ENCODE measurements at regions not wholly inside any gene's neighbourhood (a gene's known extent, or its start where the extent isn't known, plus 50 kb on each side); places are given as distances from the start of the nearest gene placed in this dataset.

DNA sequence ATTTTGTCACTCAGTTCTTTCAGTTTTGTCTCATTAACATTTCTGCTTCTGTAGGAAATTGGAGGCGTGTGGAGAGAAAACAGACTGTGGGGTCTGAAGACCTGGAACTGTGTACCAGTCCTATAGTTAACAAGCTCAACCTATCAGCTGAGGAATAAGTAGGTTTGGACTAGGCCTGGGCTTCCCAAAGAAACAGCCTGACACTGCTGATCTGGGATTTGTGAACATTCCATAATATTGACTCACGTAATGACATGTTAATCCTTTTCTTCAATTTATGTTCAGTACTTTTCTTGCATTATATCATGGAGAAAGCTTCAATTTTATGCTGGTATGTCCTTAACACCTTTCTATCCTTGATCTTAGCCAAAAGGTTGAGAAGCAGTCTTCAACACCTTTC, 181.6 kb upstream of the RORA start:
- Histone ChIP-seq H3K9me3 (replicated peaks; ENCODE audit: control insufficient read depth, insufficient read depth, low read depth, low read length) (no peaks in the 10 kb centered on the region), H2AFZ (ENCODE audit: low read depth, low read length) (no peak overlapping the region), H3K79me2 (ENCODE audit: control insufficient read depth, insufficient read depth, low read length) (no peaks in the 10 kb centered on the region), H3K27ac (ENCODE audit: extremely low read depth, low read depth, low read length) (no peak overlapping the region), H3K9ac (ENCODE audit: insufficient read depth in 1 of 2, low read depth in 2 of 2, low read length in 2 of 2) (no peak overlapping the region), H3K9me1 (ENCODE audit: control insufficient read depth, insufficient read depth, low read length) (no peaks in the 10 kb centered on the region), H3K4me3 (no peak overlapping the region), H3K4me2 (ENCODE audit: insufficient read depth, low read length) (no peak overlapping the region), H4K20me1 (replicated peaks; ENCODE audit: control insufficient read depth, insufficient read depth, low read length) (no peaks in the 10 kb centered on the region), H3K36me3 (ENCODE audit: control insufficient read depth, insufficient read depth, low read length) (no peaks in the 10 kb centered on the region), H3K4me1 (replicated peaks in 1 of 2; ENCODE audit: control insufficient read depth in 2 of 2, insufficient read depth in 2 of 2, low read length in 2 of 2) (no peaks in the 10 kb centered on the region), H3K27me3 (ENCODE audit: control insufficient read depth in 2 of 2, insufficient read depth in 2 of 2, low read length in 2 of 2) (no peaks in the 10 kb centered on the region)
- DNase-seq (ENCODE audit: extremely low read depth in 1 of 4, low spot score in 3 of 4) (no peak), FAIRE-seq (no peak), ATAC-seq (no peak)
- BruUV-seq (replicated peaks), result no TSS peak
- intact Hi-C loops (cut with micrococcal nuclease), result no loop called here
- no peak for TF ChIP-seq ILF3 (IDR thresholded peaks at IDR 0.05; ENCODE audit: borderline replicate concordance)
- no peak for TF ChIP-seq ZBED1 (IDR thresholded peaks at IDR 0.05)
- TF ChIP-seq ZNF79 (CRISPR knock-in tag; IDR thresholded peaks at IDR 0.05; ENCODE audit: low read depth), result no peak
- TF ChIP-seq DNMT1 (IDR thresholded peaks at IDR 0.05), result no peak
- TF ChIP-seq ARID1B (IDR thresholded peaks at IDR 0.05), result no peak
- TF ChIP-seq CBFA2T2 (conservative IDR thresholded peaks at IDR 0.05), result no peak
- TF ChIP-seq, protein P1, sequence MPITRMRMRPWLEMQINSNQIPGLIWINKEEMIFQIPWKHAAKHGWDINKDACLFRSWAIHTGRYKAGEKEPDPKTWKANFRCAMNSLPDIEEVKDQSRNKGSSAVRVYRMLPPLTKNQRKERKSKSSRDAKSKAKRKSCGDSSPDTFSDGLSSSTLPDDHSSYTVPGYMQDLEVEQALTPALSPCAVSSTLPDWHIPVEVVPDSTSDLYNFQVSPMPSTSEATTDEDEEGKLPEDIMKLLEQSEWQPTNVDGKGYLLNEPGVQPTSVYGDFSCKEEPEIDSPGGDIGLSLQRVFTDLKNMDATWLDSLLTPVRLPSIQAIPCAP (CRISPR knock-in tag; IDR thresholded peaks at IDR 0.05; ENCODE audit: borderline replicate concordance), result no peak
- no peak for TF ChIP-seq MTA1 (IDR thresholded peaks at IDR 0.05; ENCODE audit: borderline replicate concordance)
- TF ChIP-seq, protein P2, sequence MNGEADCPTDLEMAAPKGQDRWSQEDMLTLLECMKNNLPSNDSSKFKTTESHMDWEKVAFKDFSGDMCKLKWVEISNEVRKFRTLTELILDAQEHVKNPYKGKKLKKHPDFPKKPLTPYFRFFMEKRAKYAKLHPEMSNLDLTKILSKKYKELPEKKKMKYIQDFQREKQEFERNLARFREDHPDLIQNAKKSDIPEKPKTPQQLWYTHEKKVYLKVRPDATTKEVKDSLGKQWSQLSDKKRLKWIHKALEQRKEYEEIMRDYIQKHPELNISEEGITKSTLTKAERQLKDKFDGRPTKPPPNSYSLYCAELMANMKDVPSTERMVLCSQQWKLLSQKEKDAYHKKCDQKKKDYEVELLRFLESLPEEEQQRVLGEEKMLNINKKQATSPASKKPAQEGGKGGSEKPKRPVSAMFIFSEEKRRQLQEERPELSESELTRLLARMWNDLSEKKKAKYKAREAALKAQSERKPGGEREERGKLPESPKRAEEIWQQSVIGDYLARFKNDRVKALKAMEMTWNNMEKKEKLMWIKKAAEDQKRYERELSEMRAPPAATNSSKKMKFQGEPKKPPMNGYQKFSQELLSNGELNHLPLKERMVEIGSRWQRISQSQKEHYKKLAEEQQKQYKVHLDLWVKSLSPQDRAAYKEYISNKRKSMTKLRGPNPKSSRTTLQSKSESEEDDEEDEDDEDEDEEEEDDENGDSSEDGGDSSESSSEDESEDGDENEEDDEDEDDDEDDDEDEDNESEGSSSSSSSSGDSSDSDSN (IDR thresholded peaks at IDR 0.05; ENCODE audit: borderline replicate concordance in 1 of 2, low read depth in 2 of 2, low read length in 2 of 2), result no peak
- TF ChIP-seq HMG20B (CRISPR knock-in tag; IDR thresholded peaks at IDR 0.05), result no peak
- TF ChIP-seq POLR2AphosphoS2 (IDR thresholded peaks at IDR 0.05; ENCODE audit: low read length), result no peak
- TF ChIP-seq SRSF1 (IDR thresholded peaks at IDR 0.05; ENCODE audit: low read depth, low read length), result no peak
- no peak for TF ChIP-seq SMARCA4 (IDR thresholded peaks at IDR 0.05)
- TF ChIP-seq THRAP3 (IDR thresholded peaks at IDR 0.05; ENCODE audit: borderline replicate concordance), result no peak
- TF ChIP-seq CBX3 (IDR thresholded peaks at IDR 0.05; ENCODE audit: borderline replicate concordance in 1 of 2, low read length in 2 of 2), result no peak
- TF ChIP-seq HEY1 (CRISPR knock-in tag; IDR thresholded peaks at IDR 0.05; ENCODE audit: borderline replicate concordance), result no peak
- POLR2A ChIA-PET, result no interaction called here
- CTCF ChIA-PET (ENCODE audit: low intra/inter-chr PET ratio), result no interaction called here
- WGBS (ENCODE audit: insufficient coverage, low coverage, missing lambda C conversion rate), result 0% methylated on average over 2 of the region's 2 CpGs
- in situ Hi-C loops (cut with MboI), result no loop called here

Measured in K562 (cell line).